Mesendoderm (in vitro differentiated cells): ENCODE measurements at regions not wholly inside any gene's neighbourhood (a gene's known extent, or its start where the extent isn't known, plus 50 kb on each side); places are given as distances from the start of the nearest gene placed in this dataset.

Source experiments
- DNase-seq: peaks from one replicate; pipeline ENCODE4 v3.0.0; 2013
- H2AK5ac ChIP-seq: 2 replicates; pipeline ENCODE4 v1.6.1; 2013; ENCODE audit warnings: low read length, inconsistent platforms
- H2BK120ac ChIP-seq: 2 replicates; pipeline ENCODE4 v1.6.1; 2013; ENCODE audit warnings: low read depth, mild to moderate bottlenecking, low read length, moderate library complexity, mixed read lengths
- H2BK15ac ChIP-seq: replicated peaks from 2 replicates; pipeline ENCODE4 v1.6.1; 2013; ENCODE audit warnings: low read depth, mild to moderate bottlenecking, moderate library complexity
- H2BK5ac ChIP-seq: 2 replicates; pipeline ENCODE4 v1.6.1; 2013; ENCODE audit warnings: low read length, inconsistent platforms
- H3K18ac ChIP-seq: 2 replicates; pipeline ENCODE4 v1.6.1; 2013; ENCODE audit warnings: mild to moderate bottlenecking, low read length, mixed read lengths
- H3K23ac ChIP-seq: one replicate; pipeline ENCODE4 v1.6.1; 2013; ENCODE audit warnings: low read length
- H3K27ac ChIP-seq: 2 replicates; pipeline ENCODE4 v1.5.1; 2013; ENCODE audit warnings: low read depth, mild to moderate bottlenecking, inconsistent platforms, low read length, moderate library complexity
- H3K27me3 ChIP-seq: 2 replicates; pipeline ENCODE4 v1.6.1; 2013; ENCODE audit warnings: low read length, control low read depth, mild to moderate bottlenecking, inconsistent platforms; ENCODE audit not compliant: insufficient read depth, poor library complexity
- H3K36me3 ChIP-seq: 2 replicates; pipeline ENCODE4 v1.6.1; 2013; ENCODE audit warnings: low read length, inconsistent platforms; ENCODE audit not compliant: control insufficient read depth, insufficient read depth
- H3K4ac ChIP-seq: one replicate; pipeline ENCODE4 v1.6.1; 2013; ENCODE audit warnings: low read depth, mild to moderate bottlenecking, low read length, moderate library complexity
- H3K4me1 ChIP-seq: 2 replicates; pipeline ENCODE4 v1.6.1; 2013; ENCODE audit warnings: low read depth, low read length, inconsistent platforms; ENCODE audit not compliant: control insufficient read depth
- H3K4me2 ChIP-seq: 2 replicates; pipeline ENCODE4 v1.6.1; 2013; ENCODE audit warnings: low read length
- H3K4me3 ChIP-seq: 2 replicates; pipeline ENCODE4 v1.5.1; 2013; ENCODE audit warnings: mild to moderate bottlenecking, low read length
- H3K56ac ChIP-seq: one replicate; pipeline ENCODE4 v1.6.1; 2013; ENCODE audit warnings: low read length
- H3K79me1 ChIP-seq: 2 replicates; pipeline ENCODE4 v1.6.1; 2013; ENCODE audit warnings: low read length, inconsistent platforms
- H3K79me2 ChIP-seq: 2 replicates; pipeline ENCODE4 v1.6.1; 2013; ENCODE audit warnings: mild to moderate bottlenecking, low read length; ENCODE audit not compliant: control insufficient read depth, insufficient read depth
- H3K9ac ChIP-seq: 2 replicates; pipeline ENCODE4 v1.6.1; 2013; ENCODE audit warnings: low read length, inconsistent platforms
- H4K5ac ChIP-seq: one replicate; pipeline ENCODE4 v1.6.1; 2013; ENCODE audit warnings: low read length
- H4K8ac ChIP-seq: one replicate; pipeline ENCODE4 v1.6.1; 2013; ENCODE audit warnings: low read depth, mild to moderate bottlenecking, control low read depth, low read length, moderate library complexity
- WGBS: extraction: QIAGEN DNeasy Blood & Tissue Kit; methylation state at CpG from one replicate; pipeline ENCODE4 v1.1.7; 2013; ENCODE audit warnings: low lambda C conversion rate, missing lambda C conversion rate; ENCODE audit not compliant: insufficient coverage; ENCODE audit errors: extremely low coverage; 5-methylcytosine and 5-hydroxymethylcytosine counted together

DNA sequence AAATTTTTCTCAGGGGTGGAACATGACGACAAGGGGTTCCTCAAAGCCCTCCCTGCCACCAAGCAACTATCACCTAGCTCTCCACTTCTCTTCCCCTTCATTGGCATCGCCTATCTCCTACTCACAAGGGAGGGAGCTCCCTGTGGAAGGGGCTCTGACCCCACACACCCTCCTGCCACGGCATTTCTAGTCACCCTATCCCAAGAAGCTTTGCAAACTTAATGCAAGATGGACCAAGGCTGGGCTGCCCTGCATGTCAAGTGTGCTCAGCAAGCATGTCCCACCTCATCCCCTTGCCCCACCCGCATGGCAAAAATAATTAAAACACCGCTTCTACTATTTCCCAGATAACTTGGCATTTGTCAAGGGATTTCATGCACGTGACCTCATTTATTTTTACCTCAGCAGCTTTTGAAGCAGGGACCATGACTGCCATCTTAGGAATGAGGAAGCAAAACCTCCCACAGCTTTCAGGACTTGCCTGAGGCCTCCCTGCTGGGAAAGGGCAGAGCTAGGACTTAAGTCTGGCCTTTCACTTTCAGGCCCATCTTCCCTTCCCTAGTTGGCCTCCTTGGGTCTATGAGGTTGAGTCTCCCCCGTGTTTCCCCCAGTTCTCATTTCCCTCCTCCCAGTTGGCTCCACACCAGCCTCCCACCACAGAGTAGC lies 161.3 kb downstream of the TSEN15 start:
- H3K18ac ChIP-seq: no peak overlapping the region
- no peak overlapping the region for H3K27ac ChIP-seq
- H3K27me3 ChIP-seq: no peaks in the 10 kb centered on the region
- H2BK5ac ChIP-seq: no peak overlapping the region
- DNase-seq: peak; percentile 92
- no CpG with 5 or more reads among the region's 7 CpGs for WGBS
- H3K9ac ChIP-seq: no peak overlapping the region
- H4K5ac ChIP-seq: no peak overlapping the region
- no peak overlapping the region for H2AK5ac ChIP-seq
- H3K4me2 ChIP-seq: no peak overlapping the region
- H3K4me1 ChIP-seq: no peaks in the 10 kb centered on the region
- no peaks in the 10 kb centered on the region for H3K79me1 ChIP-seq
- H3K4ac ChIP-seq: no peak overlapping the region
- no peaks in the 10 kb centered on the region for H3K79me2 ChIP-seq
- H3K36me3 ChIP-seq: no peaks in the 10 kb centered on the region
- no peak overlapping the region for H4K8ac ChIP-seq
- H3K23ac ChIP-seq: no peak overlapping the region
- H3K56ac ChIP-seq: no peak overlapping the region
- H2BK120ac ChIP-seq: no peak overlapping the region
- no peak overlapping the region for H2BK15ac ChIP-seq
- no peak overlapping the region for H3K4me3 ChIP-seq

DNA sequence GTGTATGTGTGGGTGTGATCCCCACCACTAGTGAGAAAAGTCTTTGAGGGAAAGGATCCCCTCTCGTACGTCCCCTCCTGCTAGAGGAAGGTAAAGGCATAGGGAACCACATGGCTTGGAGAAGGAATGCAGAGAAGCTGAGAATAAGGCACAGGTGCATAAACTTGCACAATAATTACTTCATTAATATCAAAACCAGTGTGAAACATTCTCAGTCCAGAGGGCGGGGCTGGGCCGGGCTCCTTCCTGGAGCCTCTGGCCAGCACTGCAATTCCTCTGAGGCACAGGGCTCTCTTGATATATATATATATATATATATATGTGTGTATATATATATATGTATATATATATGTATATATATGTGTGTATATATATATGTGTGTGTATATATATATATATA lies 162.6 kb downstream of the TSEN15 start:
- no peak overlapping the region for H4K5ac ChIP-seq
- DNase-seq: no peak
- no peak overlapping the region for H3K4me3 ChIP-seq
- no peak overlapping the region for H3K4ac ChIP-seq
- H3K79me1 ChIP-seq: no peaks in the 10 kb centered on the region
- no peaks in the 10 kb centered on the region for H3K27me3 ChIP-seq
- no peak overlapping the region for H2BK5ac ChIP-seq
- H2BK15ac ChIP-seq: no peak overlapping the region
- no peak overlapping the region for H3K18ac ChIP-seq
- no peak overlapping the region for H3K9ac ChIP-seq
- H2AK5ac ChIP-seq: no peak overlapping the region
- H3K56ac ChIP-seq: no peak overlapping the region
- no peak overlapping the region for H4K8ac ChIP-seq
- H3K27ac ChIP-seq: no peak overlapping the region
- no peak overlapping the region for H3K23ac ChIP-seq
- no peaks in the 10 kb centered on the region for H3K36me3 ChIP-seq
- H2BK120ac ChIP-seq: no peak overlapping the region
- WGBS: no CpG with 5 or more reads among the region's 4 CpGs
- no peak overlapping the region for H3K4me2 ChIP-seq
- no peaks in the 10 kb centered on the region for H3K4me1 ChIP-seq
- H3K79me2 ChIP-seq: no peaks in the 10 kb centered on the region

- no peak overlapping the region for H3K4ac ChIP-seq
- no peak overlapping the region for H2BK5ac ChIP-seq
- no peak overlapping the region for H3K56ac ChIP-seq
- no peaks in the 10 kb centered on the region for H3K4me1 ChIP-seq
- H3K27me3 ChIP-seq: no peaks in the 10 kb centered on the region
- no peak overlapping the region for H3K4me3 ChIP-seq
- H3K79me2 ChIP-seq: no peaks in the 10 kb centered on the region
- H3K27ac ChIP-seq: no peak overlapping the region
- peak; percentile 56 for DNase-seq
- no peak overlapping the region for H2BK15ac ChIP-seq
- no peak overlapping the region for H3K9ac ChIP-seq
- H3K18ac ChIP-seq: no peak overlapping the region
- no peak overlapping the region for H3K4me2 ChIP-seq
- H2BK120ac ChIP-seq: no peak overlapping the region
- H3K79me1 ChIP-seq: no peaks in the 10 kb centered on the region
- H4K8ac ChIP-seq: no peak overlapping the region
- no peak overlapping the region for H4K5ac ChIP-seq
- no CpG with 5 or more reads among the region's 6 CpGs for WGBS
- H3K23ac ChIP-seq: no peak overlapping the region
- no peak overlapping the region for H2AK5ac ChIP-seq
- H3K36me3 ChIP-seq: no peaks in the 10 kb centered on the region
Observed at GRCh38 chr1:184215274-184215925, 163.9 kb downstream of the TSEN15 start.

DNA sequence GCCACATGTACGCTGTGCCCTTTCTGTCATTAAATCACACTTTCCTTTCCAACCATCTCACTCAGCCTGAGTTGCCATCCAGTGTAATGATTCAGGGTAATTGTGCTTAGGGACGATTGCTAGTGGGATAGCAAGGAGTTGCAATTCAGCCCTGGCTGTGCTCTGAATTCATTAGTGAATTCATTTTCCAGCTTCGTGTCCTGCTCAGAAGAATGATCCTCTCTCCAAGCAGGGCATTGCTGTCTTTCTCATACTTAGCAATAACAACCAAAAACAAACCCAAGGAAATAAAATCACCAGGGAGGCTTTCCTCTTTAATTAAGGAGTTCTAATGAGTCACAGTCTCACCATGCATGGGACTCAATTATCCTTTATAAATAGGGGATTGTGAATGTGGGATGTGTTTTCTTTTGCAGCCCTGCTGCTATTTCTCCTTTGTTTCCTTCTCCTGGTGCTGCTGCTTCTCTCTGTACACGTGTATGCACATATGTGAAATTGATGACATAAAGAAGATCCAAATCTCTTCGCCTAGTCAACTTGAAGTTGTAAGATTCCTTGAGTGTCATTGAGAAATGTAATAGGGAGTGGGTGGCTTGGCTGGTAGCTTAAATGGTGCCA lies 167.0 kb downstream of the TSEN15 start:
- H3K27ac ChIP-seq: no peak overlapping the region

DNA sequence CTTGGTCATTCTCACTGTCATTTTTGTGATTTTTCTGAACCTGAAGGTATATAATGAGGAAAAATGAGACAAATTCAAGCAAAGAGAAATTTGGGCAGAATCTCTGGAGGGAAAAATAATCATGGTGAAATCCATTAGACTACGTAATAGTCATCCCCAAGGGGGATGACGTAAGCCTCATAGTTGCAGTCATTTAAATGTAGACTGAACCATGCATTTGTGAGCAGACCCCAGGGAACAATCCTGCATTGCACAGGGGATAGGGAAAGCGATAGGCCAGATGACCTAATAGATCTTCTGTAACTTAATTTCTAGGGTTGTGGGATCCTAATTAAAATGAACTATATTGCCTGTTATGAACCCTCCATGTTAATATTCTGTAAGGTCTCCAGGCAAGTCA lies 167.4 kb upstream of the C1orf21 start:
- Histone ChIP-seq H3K27ac (no peak overlapping the region), H2AK5ac (no peak overlapping the region), H2BK5ac (no peak overlapping the region), H3K27me3 (no peaks in the 10 kb centered on the region), H3K4me3 (no peak overlapping the region), H3K4ac (no peak overlapping the region), H3K9ac (no peak overlapping the region), H3K79me2 (no peaks in the 10 kb centered on the region), H2BK120ac (no peak overlapping the region), H3K4me1 (no peaks in the 10 kb centered on the region), H2BK15ac (no peak overlapping the region), H3K4me2 (no peak overlapping the region), H3K36me3 (no peaks in the 10 kb centered on the region), H3K79me1 (no peaks in the 10 kb centered on the region), H3K23ac (no peak overlapping the region), H3K56ac (no peak overlapping the region), H3K18ac (no peak overlapping the region), H4K5ac (no peak overlapping the region), H4K8ac (no peak overlapping the region)
- WGBS: no CpG with 5 or more reads among the region's 3 CpGs
- no peak for DNase-seq

More for the DNA sequence above, 167.0 kb downstream of the TSEN15 start:
- no peak overlapping the region for H4K8ac ChIP-seq
- no peak overlapping the region for H4K5ac ChIP-seq
- no peaks in the 10 kb centered on the region for H3K36me3 ChIP-seq
- H2AK5ac ChIP-seq: no peak overlapping the region
- no peak overlapping the region for H3K23ac ChIP-seq
- H3K79me1 ChIP-seq: no peaks in the 10 kb centered on the region
- H3K4me1 ChIP-seq: no peaks in the 10 kb centered on the region
- no peak overlapping the region for H3K4ac ChIP-seq
- H3K79me2 ChIP-seq: no peaks in the 10 kb centered on the region
- H2BK5ac ChIP-seq: no peak overlapping the region
- H3K4me2 ChIP-seq: no peak overlapping the region
- no peak overlapping the region for H3K9ac ChIP-seq
- H3K4me3 ChIP-seq: no peak overlapping the region
- H2BK120ac ChIP-seq: no peak overlapping the region
- no peak overlapping the region for H2BK15ac ChIP-seq
- no peak for DNase-seq
- no peak overlapping the region for H3K56ac ChIP-seq
- no peak overlapping the region for H3K18ac ChIP-seq
- H3K27me3 ChIP-seq: no peaks in the 10 kb centered on the region
- WGBS: no CpG with 5 or more reads among the region's 5 CpGs
